K562 (cell line): ENCODE measurements at regions not wholly inside any gene's neighbourhood (a gene's known extent, or its start where the extent isn't known, plus 50 kb on each side); places are given as distances from the start of the nearest gene placed in this dataset.

Experiments used
- ATAC-seq: fragments of 200-7000 bp; cut with Tn5 transposase; 3 replicates; pipeline ENCODE4 v1.9.1; 2020; ENCODE audit warnings: moderate library complexity
- BruUV-seq: library from RNA; stranded (reverse); fragments of 400-500 nt; replicated peaks from 2 replicates; lab custom pipeline; 2021; lab: Mats Ljungman, UMichigan
- CTCF ChIA-PET: fragments of 300-600 bp; formaldehyde crosslinking; extraction: SDS; loops from one replicate; lab custom pipeline; 2021; ENCODE audit warnings: low intra/inter-chr PET ratio; lab: Yijun Ruan, JAX
- POLR2A ChIA-PET: fragments of 300-600, 350-650 bp; sonication (Branson Sonifier 250); formaldehyde crosslinking; extraction: SDS; loops from one replicate; lab custom pipeline; 2021; ENCODE audit warnings: antibody characterized with exemption, inconsistent platforms; lab: Yijun Ruan, JAX
- DNase-seq, 4 experiments: peaks; one replicate each; pipeline versions ENCODE4 v3.0.0 to v3.0.0-alpha.2; 2011 to 2018; ENCODE audit warnings: low spot score in 3 of 4, mixed read lengths in 3 of 4; ENCODE audit errors: extremely low read depth in 1 of 4
- FAIRE-seq: peaks from 2 replicates; lab custom pipeline; 2011; peaks lifted over from hg19 to GRCh38; lab: Jason Lieb, UNC
- H2AFZ ChIP-seq: 2 replicates; pipeline ENCODE4 v1.6.0; 2011; ENCODE audit warnings: low read depth, low read length, control low read depth, inconsistent platforms
- H3K27ac ChIP-seq: fragments of 200-600 bp; 3 replicates; pipeline ENCODE4 v1.8.0; 2011; ENCODE audit warnings: low read depth, mild to moderate bottlenecking, control low read depth, inconsistent platforms, low read length, moderate library complexity, mixed read lengths; ENCODE audit errors: extremely low read depth
- H3K27me3 ChIP-seq, 2 experiments: fragments of 300-600 bp in 1 of 2; 2 replicates in 1 of 2; 3 replicates in 1 of 2; pipeline versions ENCODE4 v1.6.0 to v1.8.0; 2011; ENCODE audit warnings: inconsistent platforms in 2 of 2, low read length in 2 of 2, mild to moderate bottlenecking in 1 of 2, mixed read lengths in 1 of 2, moderate library complexity in 1 of 2; ENCODE audit not compliant: control insufficient read depth in 2 of 2, insufficient read depth in 2 of 2
- H3K36me3 ChIP-seq: fragments of 300-600 bp; 3 replicates; pipeline ENCODE4 v1.8.0; 2011; ENCODE audit warnings: mild to moderate bottlenecking, low read length, inconsistent platforms; ENCODE audit not compliant: control insufficient read depth, insufficient read depth
- H3K4me1 ChIP-seq, 2 experiments: fragments of 200-600 bp in 1 of 2; replicated peaks in 1 of 2; 2 replicates in 1 of 2; 3 replicates in 1 of 2; pipeline versions ENCODE4 v1.5.1 to v1.8.0; 2011; ENCODE audit warnings: inconsistent platforms in 2 of 2, low read length in 2 of 2, mild to moderate bottlenecking in 1 of 2, mixed read lengths in 1 of 2, moderate library complexity in 1 of 2; ENCODE audit not compliant: control insufficient read depth in 2 of 2, insufficient read depth in 2 of 2
- H3K4me2 ChIP-seq: 2 replicates; pipeline ENCODE4 v1.6.1; 2011; ENCODE audit warnings: low read length, control low read depth, inconsistent platforms, mixed read lengths; ENCODE audit not compliant: insufficient read depth
- H3K4me3 ChIP-seq: fragments of 200-600 bp; sonication (generic), shearing (Covaris generic); 2 replicates; pipeline ENCODE4 v1.5.1; 2016; ENCODE audit warnings: control low read depth, inconsistent platforms
- H3K79me2 ChIP-seq: fragments of 200-600 bp; 3 replicates; pipeline ENCODE4 v1.8.0; 2011; ENCODE audit warnings: low read length, inconsistent platforms; ENCODE audit not compliant: control insufficient read depth, insufficient read depth
- H3K9ac ChIP-seq, 2 experiments: 2 replicates each; pipeline versions ENCODE4 v1.6.0 to v1.6.1; 2011; ENCODE audit warnings: low read depth in 2 of 2, low read length in 2 of 2, control low read depth in 1 of 2, inconsistent platforms in 1 of 2, mild to moderate bottlenecking in 1 of 2, mixed read lengths in 1 of 2; ENCODE audit not compliant: insufficient read depth in 1 of 2
- H3K9me1 ChIP-seq: one replicate; pipeline ENCODE4 v1.6.0; 2011; ENCODE audit warnings: inconsistent platforms, mild to moderate bottlenecking, low read length, moderate library complexity; ENCODE audit not compliant: control insufficient read depth, insufficient read depth
- H3K9me3 ChIP-seq: replicated peaks from 2 replicates; pipeline ENCODE4 v1.5.1; 2011; ENCODE audit warnings: low read depth, low read length, inconsistent platforms; ENCODE audit not compliant: control insufficient read depth, insufficient read depth
- H4K20me1 ChIP-seq: replicated peaks from 2 replicates; pipeline ENCODE4 v1.6.1; 2011; ENCODE audit warnings: low read length, inconsistent platforms, mixed read lengths; ENCODE audit not compliant: control insufficient read depth, insufficient read depth
- ARHGAP35 ChIP-seq: fragments of 450-650 bp; IDR thresholded peaks from 2 replicates; pipeline ENCODE4 v1.6.1; 2018; ENCODE audit not compliant: partially characterized antibody
- FOXK2 ChIP-seq, 2 experiments: fragments of 450-650 bp; IDR thresholded peaks in 1 of 2; conservative IDR thresholded peaks in 1 of 2; 2 replicates each; pipeline ENCODE4 v1.6.1; 2016; ENCODE audit warnings: low read depth in 2 of 2, mild to moderate bottlenecking in 1 of 2
- IFI16 ChIP-seq: fragments of 250-450 bp; sonication (Bioruptor Pico); IDR thresholded peaks from 2 replicates; pipeline ENCODE4 v2.1.2; 2022; ENCODE audit warnings: mild to moderate bottlenecking, inconsistent platforms
- KLF16 ChIP-seq: IDR thresholded peaks from 2 replicates; pipeline ENCODE4 v1.6.1; 2016; ENCODE audit warnings: antibody characterized with exemption
- NFATC3 ChIP-seq: fragments of 450-650 bp; IDR thresholded peaks from 2 replicates; pipeline ENCODE4 v1.6.1; 2017; ENCODE audit warnings: mild to moderate bottlenecking
- NFYB ChIP-seq: IDR thresholded peaks from 2 replicates; pipeline ENCODE4 v1.6.1; 2011; ENCODE audit warnings: mild to moderate bottlenecking, moderate library complexity; ENCODE audit not compliant: insufficient read length; ENCODE audit errors: extremely low read depth
- NUFIP1 ChIP-seq: fragments of 450-650 bp; IDR thresholded peaks from 2 replicates; pipeline ENCODE4 v1.6.1; 2018; ENCODE audit not compliant: partially characterized antibody
- RBM14 ChIP-seq: fragments of 200-400 bp; formaldehyde crosslinking; IDR thresholded peaks from 2 replicates; pipeline ENCODE4 v1.6.1; 2018; ENCODE audit warnings: low read depth, mild to moderate bottlenecking, low read length, moderate library complexity, borderline replicate concordance; ENCODE audit not compliant: insufficient read depth
- RCOR1 ChIP-seq, 2 experiments: IDR thresholded peaks; 2 replicates each; pipeline ENCODE4 v1.6.1; 2012; ENCODE audit warnings: low read depth in 2 of 2, low read length in 2 of 2, borderline replicate concordance in 1 of 2, improper control_type of control experiment in 1 of 2
- SAFB ChIP-seq: fragments of 200-400 bp; formaldehyde crosslinking; IDR thresholded peaks from 2 replicates; pipeline ENCODE4 v1.6.1; 2017; ENCODE audit warnings: low read depth, low read length, borderline replicate concordance
- TAF1 ChIP-seq: IDR thresholded peaks from 2 replicates; pipeline ENCODE4 v1.6.1; 2011; ENCODE audit warnings: mild to moderate bottlenecking, low read length, moderate library complexity; ENCODE audit not compliant: insufficient read depth, control insufficient read depth, severe bottlenecking; ENCODE audit errors: extremely low read depth
- ZNF12 ChIP-seq: sonication (generic); formaldehyde crosslinking; IDR thresholded peaks from 2 replicates; pipeline ENCODE4 v1.4.0; 2020; ENCODE audit warnings: mild to moderate bottlenecking, missing genetic modification reagents
- ZNF212 ChIP-seq: fragments of 450-650 bp; formaldehyde crosslinking; IDR thresholded peaks from 2 replicates; pipeline ENCODE4 v1.4.0; 2020; ENCODE audit warnings: mild to moderate bottlenecking
- ZNF589 ChIP-seq: fragments of 200-800 bp; sonication (Bioruptor generic); IDR thresholded peaks from 2 replicates; pipeline ENCODE4 v1.6.1; 2016; ENCODE audit warnings: low read depth, missing genetic modification characterization, missing compliant biosample characterization
- WGBS: fragments of 100-300 bp; shearing (Covaris generic); methylation state at CpG from one replicate; pipeline ENCODE4 v1.1.6; 2016; ENCODE audit warnings: low coverage, mixed read lengths; ENCODE audit not compliant: insufficient coverage; ENCODE audit errors: missing lambda C conversion rate; 5-methylcytosine and 5-hydroxymethylcytosine counted together
- in situ Hi-C: fragments of 300-500 bp; cut with MboI; formaldehyde crosslinking; loops from 4 replicates; pipeline ENCODE4 v1.15.0; 2018; ENCODE audit warnings: inconsistent platforms, mixed read lengths
- intact Hi-C: fragments of 100-400 bp; cut with micrococcal nuclease; formaldehyde crosslinking; loops from 2 replicates; pipeline ENCODE4 v1.14.2; 2022
- TF ChIP-seq, protein P1 (sequence below): fragments of 250-450 bp; sonication (Bioruptor Pico); IDR thresholded peaks from 2 replicates; pipeline ENCODE4 v1.8.0; 2022; ENCODE audit warnings: inconsistent platforms, mild to moderate bottlenecking, moderate library complexity, borderline replicate concordance

DNA sequence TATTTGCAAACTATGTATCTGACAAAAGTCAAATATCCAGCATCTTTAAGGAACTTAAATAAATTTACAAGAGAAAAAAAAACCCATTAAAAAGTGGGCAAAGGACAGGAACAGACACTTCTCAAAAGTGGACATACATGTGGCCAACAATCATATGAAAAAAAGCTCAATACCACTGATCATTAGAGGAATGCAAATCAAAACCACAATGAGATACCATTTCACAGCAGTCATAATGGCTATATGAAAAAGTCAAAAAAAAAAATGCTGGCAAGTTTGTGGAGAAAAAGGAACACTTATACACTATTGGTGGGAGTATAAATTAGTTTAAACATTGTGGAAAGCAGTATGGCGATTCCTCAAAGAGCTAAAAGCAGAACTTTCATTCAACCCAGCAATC lies 130.3 kb upstream of the LHCGR start:
- Histone ChIP-seq H3K9me3 (no peaks in the 10 kb centered on the region), H3K36me3 (no peaks in the 10 kb centered on the region), H3K4me1 (no peaks in the 10 kb centered on the region), H4K20me1 (no peaks in the 10 kb centered on the region), H3K27ac (no peak overlapping the region), H3K4me3 (no peak overlapping the region), H3K27me3 (no peaks in the 10 kb centered on the region), H3K4me2 (no peak overlapping the region), H3K79me2 (no peaks in the 10 kb centered on the region), H3K9me1 (no peaks in the 10 kb centered on the region), H2AFZ (no peak overlapping the region), H3K9ac (no peak overlapping the region)
- CTCF ChIA-PET, result no interaction called here
- TF ChIP-seq NUFIP1 (no peak), ZNF589 (no peak), RBM14 (no peak)
- TF ChIP-seq, protein P1, sequence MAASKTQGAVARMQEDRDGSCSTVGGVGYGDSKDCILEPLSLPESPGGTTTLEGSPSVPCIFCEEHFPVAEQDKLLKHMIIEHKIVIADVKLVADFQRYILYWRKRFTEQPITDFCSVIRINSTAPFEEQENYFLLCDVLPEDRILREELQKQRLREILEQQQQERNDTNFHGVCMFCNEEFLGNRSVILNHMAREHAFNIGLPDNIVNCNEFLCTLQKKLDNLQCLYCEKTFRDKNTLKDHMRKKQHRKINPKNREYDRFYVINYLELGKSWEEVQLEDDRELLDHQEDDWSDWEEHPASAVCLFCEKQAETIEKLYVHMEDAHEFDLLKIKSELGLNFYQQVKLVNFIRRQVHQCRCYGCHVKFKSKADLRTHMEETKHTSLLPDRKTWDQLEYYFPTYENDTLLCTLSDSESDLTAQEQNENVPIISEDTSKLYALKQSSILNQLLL (CRISPR knock-in tag), result no peak
- FAIRE-seq, result no peak
- ATAC-seq, result no peak
- no peak for DNase-seq
- POLR2A ChIA-PET, result no interaction called here
- 0% methylated on average over 1 of the region's 1 CpG for WGBS
- intact Hi-C loops (no loop called here), in situ Hi-C loops (no loop called here)
- no TSS peak for BruUV-seq

DNA sequence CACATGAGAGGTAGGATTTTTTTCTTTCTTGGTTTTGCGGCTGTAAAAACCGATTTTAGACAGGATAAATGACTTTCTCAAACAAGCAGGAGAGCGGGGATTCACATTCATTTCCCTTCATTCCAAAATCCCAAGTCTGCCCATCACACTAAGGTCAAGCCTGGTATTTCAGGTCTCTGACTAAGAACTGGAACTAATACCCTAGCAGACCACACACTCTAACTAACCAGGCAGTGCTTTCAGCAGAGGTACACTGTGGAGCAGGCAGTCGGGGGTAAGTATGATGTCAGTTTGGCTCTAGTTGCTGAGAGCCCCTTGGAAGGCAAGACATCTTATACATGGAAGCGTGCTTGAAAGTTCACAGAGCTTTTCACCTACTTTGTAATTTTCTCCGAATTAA lies 128.1 kb upstream of the LHCGR start:
- H3K27me3 ChIP-seq, result no peaks in the 10 kb centered on the region
- CTCF ChIA-PET, result no interaction called here
- no peaks in the 10 kb centered on the region for H3K4me1 ChIP-seq
- FAIRE-seq, result no peak
- POLR2A ChIA-PET, result no interaction called here
- 0% methylated on average over 6 of the region's 6 CpGs for WGBS
- H3K27ac ChIP-seq, result no peak overlapping the region
- no peak for ATAC-seq
- no peak overlapping the region for H3K4me3 ChIP-seq
- no peak overlapping the region for H3K9ac ChIP-seq
- intact Hi-C loops (no loop called here), in situ Hi-C loops (no loop called here)
- no peaks in the 10 kb centered on the region for H3K9me3 ChIP-seq
- H3K36me3 ChIP-seq, result no peaks in the 10 kb centered on the region
- BruUV-seq, result no TSS peak
- no peaks in the 10 kb centered on the region for H3K79me2 ChIP-seq
- DNase-seq, result no peak
- H3K4me2 ChIP-seq, result no peak overlapping the region
- H2AFZ ChIP-seq, result no peak overlapping the region
- H4K20me1 ChIP-seq, result no peaks in the 10 kb centered on the region
- no peaks in the 10 kb centered on the region for H3K9me1 ChIP-seq
- TF ChIP-seq RCOR1 (IDR thresholded peaks at IDR 0.05; ENCODE audit: borderline replicate concordance in 1 of 2, low read depth in 2 of 2, low read length in 2 of 2), result no peak
- TF ChIP-seq IFI16 (CRISPR knock-in tag), result no peak
- TF ChIP-seq FOXK2 (conservative IDR thresholded peaks at IDR 0.05 in 1 of 2, IDR thresholded peaks at IDR 0.05 in 1 of 2; ENCODE audit: low read depth in 2 of 2), result no peak
- TF ChIP-seq ZNF12 (CRISPR knock-in tag), result no peak
- no peak for TF ChIP-seq ARHGAP35
- TF ChIP-seq NFATC3, result no peak
- TF ChIP-seq TAF1, result no peak
- no peak for TF ChIP-seq ZNF212 (CRISPR knock-in tag)
- no peak for TF ChIP-seq SAFB
- TF ChIP-seq NFYB, result no peak
- TF ChIP-seq KLF16, result no peak
